GM18499 (cell line): ENCODE measurements at regions not wholly inside any gene's neighbourhood (a gene's known extent, or its start where the extent isn't known, plus 50 kb on each side); places are given as distances from the start of the nearest gene placed in this dataset.

Source experiments
- ATAC-seq: cut with Tn5 transposase; IDR thresholded peaks from one replicate; pipeline ENCODE4 v1.9.1; 2021; ENCODE audit warnings: moderate number of reproducible peaks; ENCODE audit not compliant: insufficient read depth, unreplicated experiment

GRCh38 chr2:37780387-37780676 is 108.9 kb upstream of the CDC42EP3 start:
- ATAC-seq = no peak

- ATAC-seq = no peak
Observed at GRCh38 chr2:37781028-37781427, 109.6 kb upstream of the CDC42EP3 start.

DNA sequence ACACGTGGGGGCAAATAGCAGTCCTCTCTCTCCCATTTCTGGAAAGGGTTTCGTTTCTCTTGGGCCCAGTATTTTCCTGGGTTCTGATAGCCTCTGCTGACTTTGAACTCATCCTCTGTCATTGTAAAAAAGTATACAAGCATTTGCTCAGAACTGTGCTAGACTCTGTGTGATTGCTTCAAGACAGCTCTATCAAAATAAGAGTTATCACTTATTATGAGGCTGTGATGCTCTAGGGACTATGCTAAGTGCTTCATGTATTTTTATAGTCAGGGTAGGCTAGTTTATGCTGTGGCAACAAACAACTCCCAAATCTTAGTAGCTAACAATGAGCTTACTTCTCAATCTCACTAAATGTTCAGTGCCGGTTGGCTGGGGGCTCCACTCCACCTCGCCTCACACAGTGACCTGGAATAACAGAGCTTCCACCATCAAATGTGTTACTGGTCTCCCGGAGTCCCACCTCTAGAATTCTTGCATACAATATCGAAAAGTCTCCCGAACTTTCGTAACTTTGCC is 110.8 kb upstream of the CDC42EP3 start:
- no peak for ATAC-seq

DNA sequence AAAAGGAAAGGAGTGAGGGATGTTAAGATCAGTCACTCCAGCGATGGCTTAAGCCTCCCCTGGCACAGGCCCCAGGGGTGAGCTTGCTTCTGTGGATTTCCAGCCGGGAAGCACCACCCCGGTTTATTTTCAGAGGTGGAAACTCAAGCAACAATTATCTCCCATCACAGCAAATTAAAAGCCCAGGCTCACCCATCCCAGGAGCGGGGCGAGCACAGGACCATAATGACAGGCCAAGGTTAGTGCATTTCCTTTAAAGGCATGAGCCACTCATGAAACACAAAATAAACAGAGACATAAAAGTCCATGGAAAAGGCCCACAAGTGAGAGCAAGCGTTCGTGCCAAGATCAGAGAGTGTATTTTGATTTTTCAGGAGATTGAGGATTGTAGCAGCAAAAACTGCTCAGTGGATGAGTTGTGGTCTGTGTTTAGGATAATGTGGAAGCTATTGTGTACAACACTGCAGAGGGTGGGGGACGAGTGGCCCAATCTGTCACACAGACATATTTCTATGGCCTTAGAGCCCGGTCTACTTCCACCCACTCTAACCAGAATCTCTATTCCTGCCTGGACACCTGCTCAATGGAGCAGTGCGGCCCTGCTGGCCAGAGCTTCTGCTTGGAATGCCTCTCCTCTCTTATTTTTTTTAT is 111.4 kb upstream of the CDC42EP3 start:
- ATAC-seq = no peak

- ATAC-seq = no peak
Observed at GRCh38 chr2:37783545-37783944, 112.1 kb upstream of the CDC42EP3 start.

- ATAC-seq = no peak
Observed at GRCh38 chr2:37784071-37784758, 112.8 kb upstream of the CDC42EP3 start.

- no peak for ATAC-seq
Observed at GRCh38 chr2:37784759-37785149, 113.3 kb upstream of the CDC42EP3 start.

- no peak for ATAC-seq
Observed at GRCh38 chr2:37786191-37786698, 114.8 kb upstream of the CDC42EP3 start.

GRCh38 chr2:37786854-37787253 is 115.4 kb upstream of the CDC42EP3 start:
- no peak for ATAC-seq

- no peak for ATAC-seq
Observed at GRCh38 chr2:37788602-37789209, 117.3 kb upstream of the CDC42EP3 start.

DNA sequence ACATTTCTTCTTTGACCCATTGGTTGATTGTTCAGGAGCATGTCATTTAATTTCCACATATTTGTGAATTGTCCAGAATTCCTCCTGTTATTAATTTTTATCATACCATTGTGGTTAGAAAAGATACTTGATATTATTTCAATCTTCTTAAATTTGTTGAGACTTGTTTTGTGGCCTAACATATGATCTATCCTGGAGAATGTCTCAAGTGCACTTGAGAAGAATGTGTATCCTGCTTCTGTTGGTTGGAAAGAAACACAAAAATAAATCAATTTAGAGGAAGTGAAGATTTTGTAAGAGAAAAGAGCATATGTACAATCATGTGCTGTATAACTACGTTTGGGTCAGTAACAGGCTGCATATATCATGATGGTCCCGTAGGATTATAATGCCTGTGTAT is 118.6 kb upstream of the CDC42EP3 start:
- ATAC-seq = no peak

- no peak for ATAC-seq
Observed at GRCh38 chr2:37790462-37790861, 119.0 kb upstream of the CDC42EP3 start.

DNA sequence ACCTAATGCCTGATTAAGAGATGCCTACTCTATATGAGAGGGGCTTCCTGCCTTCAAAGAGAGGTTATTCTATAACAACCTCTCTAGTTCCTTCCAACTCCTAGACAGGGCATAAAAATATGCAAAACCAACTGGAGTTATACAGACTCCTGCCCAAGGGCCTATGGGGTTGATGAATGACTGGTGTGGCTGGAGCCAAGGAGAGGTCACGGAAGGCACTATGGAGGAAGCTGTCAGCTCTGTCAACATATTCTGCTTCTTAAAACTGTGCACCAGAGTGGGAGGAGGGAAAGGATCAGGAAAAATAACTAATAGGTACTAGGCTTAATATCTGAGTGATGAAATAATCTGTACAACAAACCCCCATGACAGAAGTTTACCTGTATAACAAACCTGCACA is 120.9 kb upstream of the CDC42EP3 start:
- no peak for ATAC-seq

GRCh38 chr2:37793004-37793403 is 121.6 kb upstream of the CDC42EP3 start:
- ATAC-seq = no peak

DNA sequence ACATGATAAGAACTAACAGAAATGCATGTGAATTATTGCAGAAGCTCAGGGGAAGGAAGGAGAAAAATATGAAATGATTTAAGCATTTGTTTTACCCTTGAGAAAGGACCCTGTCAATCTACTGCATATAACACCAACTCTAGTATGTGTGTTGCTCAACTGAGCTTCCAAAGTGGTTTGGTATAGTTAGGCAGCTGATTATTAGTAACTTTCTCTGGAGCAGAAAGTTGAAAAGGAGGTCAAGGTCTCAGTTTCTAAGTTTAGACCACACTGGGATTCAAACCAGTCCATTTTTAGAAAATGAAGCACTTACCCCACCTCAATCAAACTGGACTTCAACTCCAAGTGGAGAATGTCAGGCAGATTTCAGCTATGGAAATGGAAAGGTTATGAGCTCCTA is 123.3 kb upstream of the CDC42EP3 start:
- ATAC-seq = no peak

DNA sequence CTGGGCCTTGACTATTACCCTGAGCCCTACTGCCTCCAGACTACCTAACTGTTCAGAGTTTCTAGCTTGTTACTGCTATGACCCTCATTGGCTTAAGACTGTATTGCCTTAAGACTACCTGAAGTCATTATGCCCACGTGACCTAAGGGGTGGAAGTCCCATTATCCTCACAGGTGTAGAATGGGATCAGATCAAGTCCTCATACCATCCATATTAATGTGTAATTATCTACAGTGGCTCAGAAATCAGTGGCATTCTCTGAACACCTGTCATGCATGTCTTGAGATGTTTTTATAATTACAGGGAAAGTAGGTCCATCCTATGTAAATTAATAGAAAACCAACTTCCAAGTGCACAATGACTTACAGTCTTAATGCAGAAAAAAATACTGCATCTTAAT is 124.0 kb upstream of the CDC42EP3 start:
- no peak for ATAC-seq

GRCh38 chr2:37795938-37796337 is 124.5 kb upstream of the CDC42EP3 start:
- ATAC-seq = no peak

DNA sequence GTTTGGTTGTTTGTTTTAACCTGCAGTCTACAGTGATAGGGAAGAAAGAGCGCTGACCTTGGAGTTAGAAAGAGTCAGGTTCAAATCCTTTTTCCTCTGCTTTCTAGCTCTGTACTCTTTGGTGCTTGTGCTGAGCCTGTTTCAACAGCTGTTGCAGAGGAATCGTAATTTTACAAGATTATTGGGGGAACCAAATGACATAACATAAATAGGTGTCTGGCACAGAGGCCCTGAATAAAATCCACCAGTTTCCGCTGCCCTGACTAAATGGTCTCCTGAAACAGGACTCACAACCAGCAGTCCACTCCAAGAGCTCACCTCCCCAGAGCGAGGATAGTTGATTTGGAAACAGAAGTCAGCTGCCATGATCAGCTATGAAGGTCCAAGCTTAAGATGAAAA is 125.0 kb upstream of the CDC42EP3 start:
- ATAC-seq = no peak

DNA sequence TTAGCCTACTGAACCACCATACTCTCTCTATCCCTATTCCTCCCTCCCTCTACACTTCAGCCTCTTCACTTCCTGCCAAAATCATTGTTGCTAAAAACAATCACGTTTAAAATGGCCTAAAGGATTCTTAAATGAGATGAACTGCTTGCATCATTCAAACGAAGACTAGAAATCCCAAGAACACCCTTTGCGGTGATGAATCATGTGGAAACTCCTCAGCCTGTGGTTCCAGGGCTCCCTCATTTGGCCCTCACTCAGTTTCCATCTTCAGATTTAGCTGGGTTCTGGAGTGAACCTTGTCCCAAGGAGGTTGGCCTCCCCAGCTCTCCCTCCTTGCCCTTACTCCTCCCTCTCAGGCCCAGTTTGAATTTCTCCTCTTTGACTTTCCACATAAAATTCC is 125.6 kb upstream of the CDC42EP3 start:
- no peak for ATAC-seq

DNA sequence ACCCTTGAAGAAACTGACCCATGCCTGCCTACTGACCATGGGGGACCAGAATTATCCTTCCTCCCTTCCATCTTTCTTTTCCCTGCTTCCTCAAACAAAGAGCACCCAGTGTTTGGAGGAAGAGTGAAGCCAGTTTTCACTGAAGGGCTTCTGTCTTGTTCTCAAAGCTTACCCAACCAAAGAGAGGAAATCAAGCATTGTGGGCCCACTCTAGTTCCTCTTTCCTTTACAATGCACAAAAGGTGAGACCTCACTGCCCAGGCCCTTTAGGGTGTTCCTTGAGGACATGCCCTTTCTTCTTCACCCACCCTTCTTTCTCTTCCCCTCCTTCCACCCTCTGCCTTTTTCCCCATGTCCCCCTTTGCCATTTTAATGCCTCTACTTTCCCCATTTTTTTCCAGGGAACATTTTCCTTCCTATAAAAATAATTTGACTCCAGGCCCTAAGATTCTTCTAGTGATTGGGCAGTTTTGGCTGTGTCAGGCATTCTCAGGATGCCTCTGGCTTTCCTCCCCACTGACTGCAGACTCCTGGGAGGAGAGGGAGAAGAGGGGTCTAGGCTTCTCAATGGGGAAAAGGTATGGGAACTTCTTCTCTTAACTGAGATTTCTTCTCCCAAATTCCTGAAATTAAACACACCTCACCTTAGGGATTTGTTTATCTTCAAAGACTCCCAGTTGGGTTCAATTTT is 126.6 kb upstream of the RMDN2 start:
- ATAC-seq = no peak
